ENCODE measurements at regions not wholly inside any gene's neighbourhood (a gene's known extent, or its start where the extent isn't known, plus 50 kb on each side); places are given as distances from the start of the nearest gene placed in this dataset.

DNA sequence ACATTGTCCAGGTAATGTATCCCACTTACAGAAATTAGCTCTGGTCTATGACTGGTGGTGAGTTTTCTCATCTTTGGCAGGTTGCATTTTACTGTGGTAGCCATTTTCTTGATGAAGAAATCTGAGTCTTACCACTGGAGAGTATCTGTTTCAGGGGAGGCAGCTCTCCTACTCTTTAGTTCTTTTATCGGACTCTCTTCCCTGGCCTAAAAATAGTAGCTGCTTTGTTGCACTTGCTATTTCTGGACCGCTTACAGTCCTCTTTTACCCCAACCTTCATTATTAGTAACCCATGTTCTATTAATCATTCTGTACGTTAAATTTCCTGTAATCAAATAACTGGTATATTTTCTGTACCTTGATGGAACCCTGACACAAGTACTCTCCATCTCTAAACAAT lies 720.8 kb downstream of the PLA2G4A start:
- TF ChIP-seq, protein P1, sequence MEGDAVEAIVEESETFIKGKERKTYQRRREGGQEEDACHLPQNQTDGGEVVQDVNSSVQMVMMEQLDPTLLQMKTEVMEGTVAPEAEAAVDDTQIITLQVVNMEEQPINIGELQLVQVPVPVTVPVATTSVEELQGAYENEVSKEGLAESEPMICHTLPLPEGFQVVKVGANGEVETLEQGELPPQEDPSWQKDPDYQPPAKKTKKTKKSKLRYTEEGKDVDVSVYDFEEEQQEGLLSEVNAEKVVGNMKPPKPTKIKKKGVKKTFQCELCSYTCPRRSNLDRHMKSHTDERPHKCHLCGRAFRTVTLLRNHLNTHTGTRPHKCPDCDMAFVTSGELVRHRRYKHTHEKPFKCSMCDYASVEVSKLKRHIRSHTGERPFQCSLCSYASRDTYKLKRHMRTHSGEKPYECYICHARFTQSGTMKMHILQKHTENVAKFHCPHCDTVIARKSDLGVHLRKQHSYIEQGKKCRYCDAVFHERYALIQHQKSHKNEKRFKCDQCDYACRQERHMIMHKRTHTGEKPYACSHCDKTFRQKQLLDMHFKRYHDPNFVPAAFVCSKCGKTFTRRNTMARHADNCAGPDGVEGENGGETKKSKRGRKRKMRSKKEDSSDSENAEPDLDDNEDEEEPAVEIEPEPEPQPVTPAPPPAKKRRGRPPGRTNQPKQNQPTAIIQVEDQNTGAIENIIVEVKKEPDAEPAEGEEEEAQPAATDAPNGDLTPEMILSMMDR (IDR thresholded peaks at IDR 0.05; ENCODE audit: low read length), result no peak
- TF ChIP-seq EZH2 (IDR thresholded peaks at IDR 0.05; ENCODE audit: borderline replicate concordance, low read length), result no peak
- no peak overlapping the region for H2AFZ ChIP-seq (ENCODE audit: low read length)

DNA sequence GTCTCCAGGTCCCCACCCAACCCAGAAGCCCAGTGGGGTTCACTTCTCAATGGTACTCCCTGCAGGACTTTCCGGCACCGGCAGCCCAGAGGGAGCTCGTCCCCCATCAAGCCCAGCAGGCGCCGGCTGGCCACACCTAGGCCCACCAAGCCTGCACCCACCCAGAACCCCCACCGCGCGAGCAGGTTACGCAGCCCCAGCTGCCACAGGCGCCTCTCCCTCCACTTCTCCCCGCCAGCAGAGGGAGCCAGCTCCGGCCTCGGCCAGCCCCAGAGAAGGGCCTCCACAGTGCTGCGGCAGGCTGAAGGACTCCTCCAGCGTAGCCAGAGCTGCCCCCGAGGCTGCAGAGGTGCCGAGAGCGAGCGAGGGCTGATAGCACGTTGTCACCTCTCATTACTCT lies 722.3 kb downstream of the PLA2G4A start:
- no peak for TF ChIP-seq EZH2 (IDR thresholded peaks at IDR 0.05; ENCODE audit: borderline replicate concordance, low read length)
- TF ChIP-seq, protein P1 (IDR thresholded peaks at IDR 0.05; ENCODE audit: low read length), result peak; percentile 28; the same call in 1 of the 2 replicates
- H3K4me2 ChIP-seq (ENCODE audit: low read length), result no peak overlapping the region
- H3K27me3 ChIP-seq (ENCODE audit: insufficient read depth, low read length), result no peaks in the 10 kb centered on the region
- no peaks in the 10 kb centered on the region for H4K20me1 ChIP-seq (ENCODE audit: insufficient read depth, low read length)
- H3K9me3 ChIP-seq (ENCODE audit: low read length), result no peaks in the 10 kb centered on the region
- H3K4me3 ChIP-seq (ENCODE audit: low read depth, low read length, poor library complexity, severe bottlenecking), result no peak overlapping the region
- H2AFZ ChIP-seq (ENCODE audit: low read length), result no peak overlapping the region
- H3K4me1 ChIP-seq (ENCODE audit: insufficient read depth, low read length, severe bottlenecking), result no peaks in the 10 kb centered on the region
- no peak overlapping the region for H3K27ac ChIP-seq (ENCODE audit: low read depth, low read length, poor library complexity, severe bottlenecking)
- H3K79me2 ChIP-seq (ENCODE audit: insufficient read depth, low read length), result no peaks in the 10 kb centered on the region
- no peak overlapping the region for H3K9ac ChIP-seq (ENCODE audit: low read length)
- H3K9me2 ChIP-seq (ENCODE audit: low read depth, low read length), result no peaks in the 10 kb centered on the region
- H3F3A ChIP-seq (ENCODE audit: insufficient read depth, low read length), result no peaks in the 10 kb centered on the region
- no peaks in the 10 kb centered on the region for H3K36me3 ChIP-seq (ENCODE audit: insufficient read depth, low read length)

More for the DNA sequence above, 720.8 kb downstream of the PLA2G4A start:
- no peak overlapping the region for H3K27ac ChIP-seq (ENCODE audit: low read depth, low read length, poor library complexity, severe bottlenecking)
- no peaks in the 10 kb centered on the region for H3K9me2 ChIP-seq (ENCODE audit: low read depth, low read length)
- H3K4me1 ChIP-seq (ENCODE audit: insufficient read depth, low read length, severe bottlenecking), result no peaks in the 10 kb centered on the region
- H3K4me3 ChIP-seq (ENCODE audit: low read depth, low read length, poor library complexity, severe bottlenecking), result no peak overlapping the region
- no peaks in the 10 kb centered on the region for H3K27me3 ChIP-seq (ENCODE audit: insufficient read depth, low read length)
- H3K79me2 ChIP-seq (ENCODE audit: insufficient read depth, low read length), result no peaks in the 10 kb centered on the region
- H3K36me3 ChIP-seq (ENCODE audit: insufficient read depth, low read length), result no peaks in the 10 kb centered on the region
- H3K9ac ChIP-seq (ENCODE audit: low read length), result no peak overlapping the region
- no peaks in the 10 kb centered on the region for H4K20me1 ChIP-seq (ENCODE audit: insufficient read depth, low read length)
- no peak overlapping the region for H3K4me2 ChIP-seq (ENCODE audit: low read length)
- no peaks in the 10 kb centered on the region for H3F3A ChIP-seq (ENCODE audit: insufficient read depth, low read length)
- no peaks in the 10 kb centered on the region for H3K9me3 ChIP-seq (ENCODE audit: low read length)

DNA sequence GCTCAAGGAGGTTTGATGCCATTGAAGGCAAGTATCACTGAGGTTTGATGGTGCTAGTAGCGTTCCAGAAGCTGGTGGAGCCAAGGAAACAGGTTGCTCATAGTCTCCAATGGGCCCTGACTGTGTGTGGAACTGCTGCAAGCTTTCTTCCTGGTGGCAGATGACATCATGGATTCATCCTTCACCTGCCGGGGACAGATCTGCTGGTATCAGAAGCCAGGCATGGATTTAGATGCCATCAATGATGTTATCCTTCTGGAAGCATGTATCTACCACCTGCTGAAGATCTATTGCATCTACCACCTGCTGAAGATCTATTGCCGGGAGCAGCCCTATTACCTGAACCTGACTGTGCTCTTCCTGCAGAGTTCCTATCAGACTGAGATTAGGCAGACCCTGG lies 734.4 kb downstream of the PLA2G4A start:
- H2AFZ ChIP-seq (ENCODE audit: low read length), result no peak overlapping the region
- H3K9me2 ChIP-seq (ENCODE audit: low read depth, low read length), result no peaks in the 10 kb centered on the region
- no peaks in the 10 kb centered on the region for H3K27me3 ChIP-seq (ENCODE audit: insufficient read depth, low read length)
- H3F3A ChIP-seq (ENCODE audit: insufficient read depth, low read length), result no peaks in the 10 kb centered on the region
- H4K20me1 ChIP-seq (ENCODE audit: insufficient read depth, low read length), result no peaks in the 10 kb centered on the region
- H3K79me2 ChIP-seq (ENCODE audit: insufficient read depth, low read length), result no peaks in the 10 kb centered on the region
- H3K4me3 ChIP-seq (ENCODE audit: low read depth, low read length, poor library complexity, severe bottlenecking), result no peak overlapping the region
- H3K9ac ChIP-seq (ENCODE audit: low read length), result no peak overlapping the region
- H3K9me3 ChIP-seq (ENCODE audit: low read length), result no peaks in the 10 kb centered on the region
- no peak overlapping the region for H3K4me2 ChIP-seq (ENCODE audit: low read length)
- no peaks in the 10 kb centered on the region for H3K4me1 ChIP-seq (ENCODE audit: insufficient read depth, low read length, severe bottlenecking)
- H3K27ac ChIP-seq (ENCODE audit: low read depth, low read length, poor library complexity, severe bottlenecking), result no peak overlapping the region
- H3K36me3 ChIP-seq (ENCODE audit: insufficient read depth, low read length), result no peaks in the 10 kb centered on the region
- TF ChIP-seq, protein P1 (IDR thresholded peaks at IDR 0.05; ENCODE audit: low read length), result no peak
- no peak for TF ChIP-seq EZH2 (IDR thresholded peaks at IDR 0.05; ENCODE audit: borderline replicate concordance, low read length)
